GM23248 (cell line): ENCODE measurements at regions not wholly inside any gene's neighbourhood (a gene's known extent, or its start where the extent isn't known, plus 50 kb on each side); places are given as distances from the start of the nearest gene placed in this dataset.
"Not testable (repeated sequence)": the region's sequence is repeated elsewhere in the genome, so short reads cannot be mapped to it uniquely, and the experiment has no call there.

Source experiments
- DNase-seq: peaks from one replicate; pipeline ENCODE4 v3.0.0-alpha.2; 2015
- H2AFZ ChIP-seq: fragments of 200-600 bp; sonication (generic); 2 replicates; pipeline ENCODE4 v1.6.1; 2016; ENCODE audit warnings: antibody characterized with exemption
- H3F3A ChIP-seq: fragments of 200-600 bp; sonication (generic); 2 replicates; pipeline ENCODE4 v1.6.1; 2016; ENCODE audit warnings: mild to moderate bottlenecking, antibody characterized with exemption, mixed run types; ENCODE audit not compliant: insufficient read depth
- H3K27ac ChIP-seq: fragments of 200-600 bp; sonication (generic); 2 replicates; pipeline ENCODE4 v1.5.1; 2016; ENCODE audit warnings: mild to moderate bottlenecking
- H3K27me3 ChIP-seq: fragments of 200-600 bp; sonication (generic); replicated peaks from 2 replicates; pipeline ENCODE4 v1.6.1; 2016; ENCODE audit warnings: mild to moderate bottlenecking; ENCODE audit not compliant: insufficient read depth
- H3K36me3 ChIP-seq: fragments of 200-600 bp; sonication (generic); 2 replicates; pipeline ENCODE4 v1.6.1; 2016; ENCODE audit warnings: low read depth, mild to moderate bottlenecking
- H3K4me1 ChIP-seq: fragments of 200-600 bp; sonication (generic); 2 replicates; pipeline ENCODE4 v1.6.1; 2016; ENCODE audit warnings: mild to moderate bottlenecking; ENCODE audit not compliant: insufficient read depth
- H3K4me2 ChIP-seq: fragments of 200-600 bp; sonication (generic); one replicate; pipeline ENCODE4 v1.6.1; 2016; ENCODE audit warnings: mild to moderate bottlenecking; ENCODE audit not compliant: unreplicated experiment
- H3K4me3 ChIP-seq: fragments of 200-600 bp; sonication (generic); 2 replicates; pipeline ENCODE4 v1.5.1; 2016; ENCODE audit warnings: mild to moderate bottlenecking
- H3K79me2 ChIP-seq: fragments of 200-600 bp; sonication (generic); 2 replicates; pipeline ENCODE4 v1.6.1; 2016; ENCODE audit warnings: mild to moderate bottlenecking; ENCODE audit not compliant: insufficient read depth
- H3K9ac ChIP-seq: fragments of 200-600 bp; sonication (generic); 2 replicates; pipeline ENCODE4 v1.6.1; 2016; ENCODE audit warnings: mild to moderate bottlenecking
- H3K9me2 ChIP-seq: fragments of 200-600 bp; sonication (generic); 2 replicates; pipeline ENCODE4 v1.6.1; 2016; ENCODE audit warnings: mixed run types, mild to moderate bottlenecking, moderate library complexity; ENCODE audit not compliant: insufficient read depth
- H3K9me3 ChIP-seq: fragments of 200-600 bp; sonication (generic); one replicate; pipeline ENCODE4 v1.6.1; 2017; ENCODE audit warnings: low read depth
- H4K20me1 ChIP-seq: fragments of 200-600 bp; sonication (generic); 2 replicates; pipeline ENCODE4 v1.6.0; 2016; ENCODE audit not compliant: insufficient read depth
- EZH2 ChIP-seq: fragments of 200-600 bp; sonication (generic); IDR thresholded peaks from 2 replicates; pipeline ENCODE4 v1.6.1; 2018; ENCODE audit warnings: antibody characterized with exemption, mild to moderate bottlenecking; ENCODE audit not compliant: insufficient read depth, poor library complexity, severe bottlenecking
- EZH2phosphoT487 ChIP-seq: fragments of 200-600 bp; sonication (generic); IDR thresholded peaks from 2 replicates; pipeline ENCODE4 v1.6.1; 2018; ENCODE audit warnings: antibody characterized with exemption, moderate library complexity, mild to moderate bottlenecking, low read depth; ENCODE audit not compliant: insufficient read depth
- WGBS, 2 experiments: methylation state at CpG; one replicate each; pipeline ENCODE4 v1.1.6; 2015 to 2017; ENCODE audit warnings: low lambda C conversion rate in 2 of 2, low coverage in 1 of 2; ENCODE audit errors: missing lambda C conversion rate in 2 of 2; 5-methylcytosine and 5-hydroxymethylcytosine counted together
- in situ Hi-C: fragments of 300-500 bp; cut with MboI; formaldehyde crosslinking; loops from 2 replicates; pipeline ENCODE4 v1.15.0; 2020

GRCh38 chr3:30453360-30454039, 152.9 kb upstream of the TGFBR2 start:
- in situ Hi-C loops = no loop called here
- no peak overlapping the region for H3K9ac ChIP-seq
- H3K4me1 ChIP-seq = peaks cover 11% of the 10 kb centered on the region
- H4K20me1 ChIP-seq = no peaks in the 10 kb centered on the region
- H3K27me3 ChIP-seq = no peaks in the 10 kb centered on the region
- H3K9me2 ChIP-seq = no peaks in the 10 kb centered on the region
- TF ChIP-seq EZH2 (no peak), EZH2phosphoT487 (no peak)
- H3K79me2 ChIP-seq = no peaks in the 10 kb centered on the region
- no peaks in the 10 kb centered on the region for H3K36me3 ChIP-seq
- no peak for DNase-seq
- H3K27ac ChIP-seq = no peak overlapping the region
- H3K9me3 ChIP-seq = no peaks in the 10 kb centered on the region
- WGBS, 2 experiments = 82 to 86% methylated on average over 4 of the region's 4 CpGs
- no peak overlapping the region for H2AFZ ChIP-seq
- no peak overlapping the region for H3K4me3 ChIP-seq
- no peak overlapping the region for H3K4me2 ChIP-seq
- peaks cover 12% of the 10 kb centered on the region for H3F3A ChIP-seq

- H3K4me1 ChIP-seq = no peaks in the 10 kb centered on the region
- no peak for TF ChIP-seq EZH2phosphoT487
- TF ChIP-seq EZH2 = no peak
- no peaks in the 10 kb centered on the region for H3K9me2 ChIP-seq
- no peak overlapping the region for H3K27ac ChIP-seq
- H3K36me3 ChIP-seq = no peaks in the 10 kb centered on the region
- no peaks in the 10 kb centered on the region for H3K79me2 ChIP-seq
- DNase-seq = no peak
- no peak overlapping the region for H3K4me3 ChIP-seq
- H4K20me1 ChIP-seq = no peaks in the 10 kb centered on the region
- no peak overlapping the region for H2AFZ ChIP-seq
- H3K9ac ChIP-seq = no peak overlapping the region
- no peaks in the 10 kb centered on the region for H3K27me3 ChIP-seq
- no peaks in the 10 kb centered on the region for H3K9me3 ChIP-seq
- in situ Hi-C loops = no loop called here
- 47 to 50% methylated on average over 1 of the region's 1 CpG for WGBS, 2 experiments
- H3F3A ChIP-seq = 0 out of 2 replicates have a peak, but pooled peaks cover under 1% of the 10 kb centered on the region
- H3K4me2 ChIP-seq = no peak overlapping the region
Measured at GRCh38 chr3:30454636-30455035, 151.8 kb upstream of the TGFBR2 start.

GRCh38 chr3:30455112-30455511, 151.3 kb upstream of the TGFBR2 start:
- H3K27ac ChIP-seq, DNase-seq, H3K9me3 ChIP-seq, H3K79me2 ChIP-seq, H3K9me2 ChIP-seq, H3K4me3 ChIP-seq, H3K9ac ChIP-seq, in situ Hi-C loops, H4K20me1 ChIP-seq, H3K27me3 ChIP-seq, H3F3A ChIP-seq, H3K36me3 ChIP-seq, H3K4me1 ChIP-seq, H3K4me2 ChIP-seq, H2AFZ ChIP-seq: not testable (repeated sequence)
- WGBS, 2 experiments = 70 to 75% methylated on average over 4 of the region's 4 CpGs

GRCh38 chr3:30455840-30456239, 150.6 kb upstream of the TGFBR2 start:
- Histone ChIP-seq H2AFZ (no peak overlapping the region), H4K20me1 (no peaks in the 10 kb centered on the region), H3K36me3 (no peaks in the 10 kb centered on the region), H3K4me1 (no peaks in the 10 kb centered on the region), H3K9me2 (no peaks in the 10 kb centered on the region), H3K27me3 (no peaks in the 10 kb centered on the region), H3K79me2 (no peaks in the 10 kb centered on the region), H3K4me2 (no peak overlapping the region), H3K9me3 (no peaks in the 10 kb centered on the region), H3K9ac (no peak overlapping the region), H3F3A (no peaks in the 10 kb centered on the region), H3K4me3 (no peak overlapping the region), H3K27ac (no peak overlapping the region)
- 39 to 43% methylated on average over 3 of the region's 3 CpGs for WGBS, 2 experiments
- DNase-seq = peak; percentile 19
- TF ChIP-seq EZH2phosphoT487 = no peak
- TF ChIP-seq EZH2 = no peak
- in situ Hi-C loops = no loop called here

GRCh38 chr3:30456264-30456663, 150.1 kb upstream of the TGFBR2 start:
- H3K36me3 ChIP-seq = no peaks in the 10 kb centered on the region
- H4K20me1 ChIP-seq = no peaks in the 10 kb centered on the region
- no peak overlapping the region for H3K4me2 ChIP-seq
- no peaks in the 10 kb centered on the region for H3K9me2 ChIP-seq
- H3K27me3 ChIP-seq = no peaks in the 10 kb centered on the region
- H3K4me1 ChIP-seq = no peaks in the 10 kb centered on the region
- in situ Hi-C loops = no loop called here
- no peaks in the 10 kb centered on the region for H3K9me3 ChIP-seq
- 97 to 98% methylated on average over 2 of the region's 2 CpGs for WGBS, 2 experiments
- H3K9ac ChIP-seq = no peak overlapping the region
- H3K27ac ChIP-seq = no peak overlapping the region
- no peak for DNase-seq
- no peak overlapping the region for H3K4me3 ChIP-seq
- no peaks in the 10 kb centered on the region for H3K79me2 ChIP-seq
- no peak for TF ChIP-seq EZH2phosphoT487
- no peak for TF ChIP-seq EZH2
- H2AFZ ChIP-seq = no peak overlapping the region
- no peaks in the 10 kb centered on the region for H3F3A ChIP-seq
